Thymus (tissue), 11 donors: ENCODE measurements at regions not wholly inside any gene's neighbourhood (a gene's known extent, or its start where the extent isn't known, plus 50 kb on each side); places are given as distances from the start of the nearest gene placed in this dataset.

Experiments used
- DNase-seq, 9 donors: peaks; one replicate each; pipeline ENCODE4 v3.0.0-alpha.2; 2013; ENCODE audit warnings: low spot score in 9 of 9, low read depth in 6 of 9, missing footprints in 1 of 9
- H3K27ac ChIP-seq, 2 donors: one replicate each; pipeline ENCODE4 v1.5.1; 2013; ENCODE audit warnings: control low read depth in 1 of 2, low read depth in 1 of 2, low read length in 1 of 2, mild to moderate bottlenecking in 1 of 2, moderate library complexity in 1 of 2
- H3K27me3 ChIP-seq, 2 donors: one replicate each; pipeline ENCODE4 v1.5.1; 2013; ENCODE audit warnings: low read length in 1 of 2; ENCODE audit not compliant: control insufficient read depth in 2 of 2, insufficient read depth in 1 of 2
- H3K36me3 ChIP-seq, 2 donors: one replicate each; pipeline ENCODE4 v1.5.1; 2013; ENCODE audit warnings: low read length in 1 of 2, mild to moderate bottlenecking in 1 of 2, moderate library complexity in 1 of 2; ENCODE audit not compliant: control insufficient read depth in 2 of 2, insufficient read depth in 2 of 2
- H3K4me1 ChIP-seq, 2 donors: one replicate each; pipeline ENCODE4 v1.5.1; 2013; ENCODE audit warnings: low read length in 2 of 2; ENCODE audit not compliant: control insufficient read depth in 2 of 2, insufficient read depth in 2 of 2
- H3K4me3 ChIP-seq, 2 donors: one replicate each; pipeline ENCODE4 v1.5.1; 2013; ENCODE audit warnings: low read length in 2 of 2, control low read depth in 1 of 2, mild to moderate bottlenecking in 1 of 2
- H3K9me3 ChIP-seq, 2 donors: one replicate each; pipeline ENCODE4 v1.5.1; 2013; ENCODE audit warnings: low read length in 1 of 2, mild to moderate bottlenecking in 1 of 2; ENCODE audit not compliant: control insufficient read depth in 2 of 2, insufficient read depth in 1 of 2
- WGBS: extraction: QIAGEN DNeasy Blood & Tissue Kit; methylation state at CpG from one replicate; pipeline ENCODE4 v1.1.7; 2013; 5-methylcytosine and 5-hydroxymethylcytosine counted together
- donor health status: healthy.

GRCh38 chr7:84471576-84471975, 277.0 kb upstream of the SEMA3A start:
- Histone ChIP-seq H3K27ac (no peak overlapping the region), H3K4me1 (no peaks in the 10 kb centered on the region), H3K27me3 (no peaks in the 10 kb centered on the region), H3K36me3 (no peaks in the 10 kb centered on the region), H3K9me3 (no peaks in the 10 kb centered on the region), H3K4me3 (no peak overlapping the region)
- WGBS, result 97% methylated on average over 1 of the region's 1 CpG
- DNase-seq, result no peak

- no peak for DNase-seq
- Histone ChIP-seq H3K9me3 (no peaks in the 10 kb centered on the region), H3K4me3 (no peak overlapping the region), H3K27me3 (no peaks in the 10 kb centered on the region), H3K4me1 (no peaks in the 10 kb centered on the region), H3K36me3 (no peaks in the 10 kb centered on the region), H3K27ac (no peak overlapping the region)
- WGBS, result 89% methylated on average over 3 of the region's 3 CpGs
Measured at GRCh38 chr7:84469034-84469433, 274.4 kb upstream of the SEMA3A start.

GRCh38 chr7:84462259-84462658, 267.7 kb upstream of the SEMA3A start:
- H3K9me3 ChIP-seq, result no peaks in the 10 kb centered on the region
- H3K4me1 ChIP-seq, result no peaks in the 10 kb centered on the region
- H3K27me3 ChIP-seq, result no peaks in the 10 kb centered on the region
- DNase-seq, result no peak
- no peak overlapping the region for H3K27ac ChIP-seq
- H3K4me3 ChIP-seq, result no peak overlapping the region
- H3K36me3 ChIP-seq, result no peaks in the 10 kb centered on the region

GRCh38 chr7:84461093-84461492, 266.5 kb upstream of the SEMA3A start:
- no peak for DNase-seq
- no peak overlapping the region for H3K4me3 ChIP-seq
- WGBS, result 92% methylated on average over 2 of the region's 2 CpGs
- H3K9me3 ChIP-seq, result no peaks in the 10 kb centered on the region
- H3K27ac ChIP-seq, result no peak overlapping the region
- H3K4me1 ChIP-seq, result no peaks in the 10 kb centered on the region
- H3K36me3 ChIP-seq, result no peaks in the 10 kb centered on the region
- H3K27me3 ChIP-seq, result no peaks in the 10 kb centered on the region

- WGBS, result 98% methylated on average over 1 of the region's 1 CpG
- no peak overlapping the region for H3K27ac ChIP-seq
- no peaks in the 10 kb centered on the region for H3K4me1 ChIP-seq
- H3K9me3 ChIP-seq, result no peaks in the 10 kb centered on the region
- no peaks in the 10 kb centered on the region for H3K36me3 ChIP-seq
- H3K4me3 ChIP-seq, result no peak overlapping the region
- no peak for DNase-seq
- H3K27me3 ChIP-seq, result no peaks in the 10 kb centered on the region
Measured at GRCh38 chr7:84455788-84456187, 261.2 kb upstream of the SEMA3A start.

- Histone ChIP-seq H3K9me3 (no peaks in the 10 kb centered on the region), H3K27ac (no peak overlapping the region), H3K4me1 (no peaks in the 10 kb centered on the region), H3K27me3 (no peaks in the 10 kb centered on the region), H3K4me3 (no peak overlapping the region), H3K36me3 (no peaks in the 10 kb centered on the region)
- DNase-seq, result no peak
Measured at GRCh38 chr7:84454174-84454959, 259.8 kb upstream of the SEMA3A start.

GRCh38 chr7:84452618-84453017, 258.0 kb upstream of the SEMA3A start:
- WGBS, result 98% methylated on average over 1 of the region's 1 CpG
- H3K4me3 ChIP-seq, result no peak overlapping the region
- H3K9me3 ChIP-seq, result peaks cover 1 to 4% of the 10 kb centered on the region in 2 donors
- no peaks in the 10 kb centered on the region for H3K36me3 ChIP-seq
- no peaks in the 10 kb centered on the region for H3K4me1 ChIP-seq
- no peaks in the 10 kb centered on the region for H3K27me3 ChIP-seq
- no peak for DNase-seq
- H3K27ac ChIP-seq, result no peak overlapping the region

- Histone ChIP-seq H3K9me3 (peaks cover 1 to 15% of the 10 kb centered on the region in 2 donors), H3K27ac (no peak overlapping the region), H3K27me3 (no peaks in the 10 kb centered on the region), H3K4me1 (no peaks in the 10 kb centered on the region), H3K4me3 (no peak overlapping the region), H3K36me3 (no peaks in the 10 kb centered on the region)
- no peak for DNase-seq
Measured at GRCh38 chr7:84450772-84451171, 256.2 kb upstream of the SEMA3A start.

- Histone ChIP-seq H3K4me3 (no peak overlapping the region), H3K36me3 (no peaks in the 10 kb centered on the region), H3K27me3 (no peaks in the 10 kb centered on the region), H3K4me1 (no peaks in the 10 kb centered on the region), H3K27ac (no peak overlapping the region), H3K9me3 (peaks cover 1 to 15% of the 10 kb centered on the region in 2 donors)
- 96% methylated on average over 17 of the region's 17 CpGs for WGBS
- no peak for DNase-seq
Measured at GRCh38 chr7:84447636-84448293, 253.2 kb upstream of the SEMA3A start.
